ENCODE measurements at regions not wholly inside any gene's neighbourhood (a gene's known extent, or its start where the extent isn't known, plus 50 kb on each side); places are given as distances from the start of the nearest gene placed in this dataset.

DNA sequence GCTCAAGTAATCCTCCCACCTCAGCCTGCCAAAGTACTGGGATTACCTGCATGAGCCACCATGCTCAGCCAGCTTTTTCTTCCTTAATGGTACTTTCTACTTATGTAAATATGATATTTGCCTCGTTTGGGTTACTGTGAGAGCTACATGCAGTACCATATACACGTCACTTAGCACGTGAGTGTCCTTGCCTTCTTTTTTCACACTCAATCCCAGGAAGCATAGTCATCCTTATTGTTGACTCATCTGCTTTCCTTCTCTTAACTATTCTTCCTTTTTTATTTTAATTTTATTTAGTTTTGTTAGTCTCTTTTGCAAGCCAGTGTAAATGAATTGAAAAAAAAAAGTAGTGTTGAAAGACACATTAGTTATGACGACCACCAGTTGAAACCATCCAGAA, 205.9 kb downstream of the HIPK3 start:
- no peak for DNase-seq (ENCODE audit: low spot score)
- intact Hi-C loops (cut with micrococcal nuclease; ENCODE audit: unreplicated experiment), result loop anchor here (2.0 kb wide), 1 partner anchor 20 kb away; no protein-coding TSS in a partner anchor
- no peaks in the 10 kb centered on the region for H3K9me3 ChIP-seq (ENCODE audit: low read depth, low read length, poor library complexity, severe bottlenecking)
- ChIA-PET POLR2A (ENCODE audit: low non-redundant PET) (no interaction called here), CTCF (no interaction called here)
- no peaks in the 10 kb centered on the region for H3K4me1 ChIP-seq (ENCODE audit: insufficient read depth, low read length, poor library complexity, severe bottlenecking)
- H3K36me3 ChIP-seq (ENCODE audit: insufficient read depth, low read length, poor library complexity, severe bottlenecking), result no peaks in the 10 kb centered on the region
- H3K27me3 ChIP-seq (replicated peaks; ENCODE audit: insufficient read depth, low read depth, low read length, poor library complexity), result peaks cover 16% of the 10 kb centered on the region
- TF ChIP-seq, protein P1, sequence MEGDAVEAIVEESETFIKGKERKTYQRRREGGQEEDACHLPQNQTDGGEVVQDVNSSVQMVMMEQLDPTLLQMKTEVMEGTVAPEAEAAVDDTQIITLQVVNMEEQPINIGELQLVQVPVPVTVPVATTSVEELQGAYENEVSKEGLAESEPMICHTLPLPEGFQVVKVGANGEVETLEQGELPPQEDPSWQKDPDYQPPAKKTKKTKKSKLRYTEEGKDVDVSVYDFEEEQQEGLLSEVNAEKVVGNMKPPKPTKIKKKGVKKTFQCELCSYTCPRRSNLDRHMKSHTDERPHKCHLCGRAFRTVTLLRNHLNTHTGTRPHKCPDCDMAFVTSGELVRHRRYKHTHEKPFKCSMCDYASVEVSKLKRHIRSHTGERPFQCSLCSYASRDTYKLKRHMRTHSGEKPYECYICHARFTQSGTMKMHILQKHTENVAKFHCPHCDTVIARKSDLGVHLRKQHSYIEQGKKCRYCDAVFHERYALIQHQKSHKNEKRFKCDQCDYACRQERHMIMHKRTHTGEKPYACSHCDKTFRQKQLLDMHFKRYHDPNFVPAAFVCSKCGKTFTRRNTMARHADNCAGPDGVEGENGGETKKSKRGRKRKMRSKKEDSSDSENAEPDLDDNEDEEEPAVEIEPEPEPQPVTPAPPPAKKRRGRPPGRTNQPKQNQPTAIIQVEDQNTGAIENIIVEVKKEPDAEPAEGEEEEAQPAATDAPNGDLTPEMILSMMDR (conservative IDR thresholded peaks at IDR 0.05; ENCODE audit: low read depth, low read length), result no peak
- TF ChIP-seq EZH2 (IDR thresholded peaks at IDR 0.05; ENCODE audit: borderline replicate concordance, low read depth, low read length, poor library complexity, severe bottlenecking), result no peak
- no TSS peak for BruUV-seq (replicated peaks)
- H3K4me3 ChIP-seq (ENCODE audit: low read depth, low read length, poor library complexity, severe bottlenecking), result no peak overlapping the region
- H3K27ac ChIP-seq (ENCODE audit: low read depth, low read length, poor library complexity, severe bottlenecking), result no peak overlapping the region

DNA sequence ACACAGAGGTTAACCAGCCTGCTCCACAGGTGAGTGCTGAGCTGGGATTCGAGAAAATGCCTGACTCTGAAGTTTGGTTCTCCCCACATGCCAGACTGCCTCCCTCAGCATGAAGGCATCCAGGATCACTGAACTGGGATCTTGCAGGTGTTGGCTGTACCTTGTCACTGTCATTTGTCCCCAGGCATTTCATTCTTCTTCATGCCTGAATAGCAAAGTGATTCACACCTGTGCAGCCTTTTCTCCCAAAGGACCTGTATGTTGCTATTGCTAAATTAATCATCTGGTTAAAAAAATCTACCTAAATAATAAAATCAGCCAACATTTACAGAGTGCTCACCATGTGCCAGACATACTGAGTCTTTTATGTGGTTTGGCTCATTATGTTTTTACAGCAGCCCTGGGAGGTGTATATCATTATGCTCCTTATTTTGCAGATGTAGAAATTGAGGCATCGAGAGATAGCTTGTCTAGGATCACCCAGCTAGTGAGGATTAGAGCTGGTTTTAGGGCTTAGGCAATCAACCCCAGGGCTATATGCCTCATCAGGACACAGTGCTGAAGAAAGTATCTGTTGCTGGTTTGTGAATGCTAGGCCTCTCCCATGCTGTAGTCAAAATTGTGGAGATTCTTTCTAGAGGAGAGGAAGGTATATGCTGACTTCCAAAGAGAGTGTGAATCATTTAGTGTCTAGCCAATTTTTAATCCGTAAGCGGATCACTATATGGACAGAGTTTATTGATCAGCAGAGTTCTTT, 204.4 kb downstream of the HIPK3 start:
- Histone ChIP-seq H3K27me3 (replicated peaks; ENCODE audit: insufficient read depth, low read depth, low read length, poor library complexity) (peaks cover 16% of the 10 kb centered on the region), H3K9me3 (ENCODE audit: low read depth, low read length, poor library complexity, severe bottlenecking) (no peaks in the 10 kb centered on the region), H3K27ac (ENCODE audit: low read depth, low read length, poor library complexity, severe bottlenecking) (no peak overlapping the region), H3K36me3 (ENCODE audit: insufficient read depth, low read length, poor library complexity, severe bottlenecking) (no peaks in the 10 kb centered on the region), H3K4me3 (ENCODE audit: low read depth, low read length, poor library complexity, severe bottlenecking) (no peak overlapping the region), H3K4me1 (ENCODE audit: insufficient read depth, low read length, poor library complexity, severe bottlenecking) (no peaks in the 10 kb centered on the region)
- CTCF ChIA-PET, result no interaction called here
- no peak for TF ChIP-seq EZH2 (IDR thresholded peaks at IDR 0.05; ENCODE audit: borderline replicate concordance, low read depth, low read length, poor library complexity, severe bottlenecking)
- TF ChIP-seq, protein P1 (conservative IDR thresholded peaks at IDR 0.05; ENCODE audit: low read depth, low read length), result no peak
- no peak for DNase-seq (ENCODE audit: low spot score)
- intact Hi-C loops (cut with micrococcal nuclease; ENCODE audit: unreplicated experiment), result loop anchor here (2.0 kb wide), 1 partner anchor 21 kb away; no protein-coding TSS in a partner anchor
- BruUV-seq (replicated peaks), result no TSS peak
- POLR2A ChIA-PET (ENCODE audit: low non-redundant PET), result no interaction called here

DNA sequence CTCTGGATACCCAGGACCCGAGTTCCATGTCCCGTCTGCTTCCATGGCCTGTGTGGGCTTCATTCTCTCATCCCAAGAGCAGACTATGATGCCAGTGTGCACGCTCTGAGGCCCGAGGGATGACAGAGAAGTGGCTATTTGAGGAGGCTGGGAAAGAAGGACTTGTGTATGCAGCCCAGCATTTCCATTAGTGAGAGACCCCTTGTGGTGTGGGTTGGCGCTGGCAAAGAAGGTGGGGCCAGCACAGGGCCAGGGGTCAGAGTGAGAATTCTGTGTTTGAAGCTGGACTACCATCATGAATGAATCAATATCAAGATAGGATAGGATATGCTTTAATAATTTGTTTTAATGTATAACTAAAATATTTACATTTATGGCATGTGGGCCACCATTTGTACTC, 200.8 kb downstream of the HIPK3 start:
- H3K27me3 ChIP-seq (replicated peaks; ENCODE audit: insufficient read depth, low read depth, low read length, poor library complexity), result peaks cover 16% of the 10 kb centered on the region
- intact Hi-C loops (cut with micrococcal nuclease; ENCODE audit: unreplicated experiment), result no loop called here
- TF ChIP-seq, protein P1 (conservative IDR thresholded peaks at IDR 0.05; ENCODE audit: low read depth, low read length), result 0 out of 2 replicates have a peak, but pooled peaks have one; percentile 16
- no peak for TF ChIP-seq EZH2 (IDR thresholded peaks at IDR 0.05; ENCODE audit: borderline replicate concordance, low read depth, low read length, poor library complexity, severe bottlenecking)
- no peak overlapping the region for H3K27ac ChIP-seq (ENCODE audit: low read depth, low read length, poor library complexity, severe bottlenecking)
- ChIA-PET POLR2A (ENCODE audit: low non-redundant PET) (no interaction called here), CTCF (no interaction called here)
- BruUV-seq (replicated peaks), result no TSS peak
- H3K9me3 ChIP-seq (ENCODE audit: low read depth, low read length, poor library complexity, severe bottlenecking), result no peaks in the 10 kb centered on the region
- DNase-seq (ENCODE audit: low spot score), result no peak
- no peaks in the 10 kb centered on the region for H3K36me3 ChIP-seq (ENCODE audit: insufficient read depth, low read length, poor library complexity, severe bottlenecking)
- H3K4me1 ChIP-seq (ENCODE audit: insufficient read depth, low read length, poor library complexity, severe bottlenecking), result no peaks in the 10 kb centered on the region
- no peak overlapping the region for H3K4me3 ChIP-seq (ENCODE audit: low read depth, low read length, poor library complexity, severe bottlenecking)

All from A673 (cell line).